NCI-H2227 (cell line): ENCODE measurements at regions not wholly inside any gene's neighbourhood (a gene's known extent, or its start where the extent isn't known, plus 50 kb on each side); places are given as distances from the start of the nearest gene placed in this dataset.

Experiments used
- DNase-seq: peaks from one replicate; lab custom pipeline; 2025; ENCODE audit not compliant: unreplicated experiment; lab: John Stamatoyannopoulos, UW

- no peak for DNase-seq
Observed at GRCh38 chr12:113622410-113622809, 150.7 kb upstream of the LHX5 start.

- no peak for DNase-seq
Observed at GRCh38 chr12:113620437-113620976, 148.8 kb upstream of the LHX5 start.

- DNase-seq = no peak
Observed at GRCh38 chr12:113619202-113619601, 147.5 kb upstream of the LHX5 start.

DNA sequence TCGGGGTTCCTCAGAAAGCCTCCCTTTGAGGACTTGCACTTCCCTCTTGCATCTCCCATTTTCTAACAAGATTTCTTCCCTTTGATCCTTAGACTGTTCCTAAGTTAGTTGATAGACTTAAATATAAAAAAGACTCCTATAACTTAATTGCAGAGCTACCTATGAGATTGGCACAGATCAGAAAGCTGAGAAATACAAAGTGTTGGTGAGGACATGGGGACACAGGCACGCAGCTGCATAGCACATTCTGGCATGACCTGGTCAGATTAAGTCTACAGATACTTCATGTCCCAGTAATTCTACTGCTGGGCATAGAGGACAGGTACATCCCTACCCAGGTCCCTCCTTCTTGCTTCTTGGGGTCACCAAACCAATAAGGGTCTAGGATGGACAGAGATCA lies 141.7 kb upstream of the LHX5 start:
- no peak for DNase-seq

- no peak for DNase-seq
Observed at GRCh38 chr12:113612793-113613192, 141.1 kb upstream of the LHX5 start.

DNA sequence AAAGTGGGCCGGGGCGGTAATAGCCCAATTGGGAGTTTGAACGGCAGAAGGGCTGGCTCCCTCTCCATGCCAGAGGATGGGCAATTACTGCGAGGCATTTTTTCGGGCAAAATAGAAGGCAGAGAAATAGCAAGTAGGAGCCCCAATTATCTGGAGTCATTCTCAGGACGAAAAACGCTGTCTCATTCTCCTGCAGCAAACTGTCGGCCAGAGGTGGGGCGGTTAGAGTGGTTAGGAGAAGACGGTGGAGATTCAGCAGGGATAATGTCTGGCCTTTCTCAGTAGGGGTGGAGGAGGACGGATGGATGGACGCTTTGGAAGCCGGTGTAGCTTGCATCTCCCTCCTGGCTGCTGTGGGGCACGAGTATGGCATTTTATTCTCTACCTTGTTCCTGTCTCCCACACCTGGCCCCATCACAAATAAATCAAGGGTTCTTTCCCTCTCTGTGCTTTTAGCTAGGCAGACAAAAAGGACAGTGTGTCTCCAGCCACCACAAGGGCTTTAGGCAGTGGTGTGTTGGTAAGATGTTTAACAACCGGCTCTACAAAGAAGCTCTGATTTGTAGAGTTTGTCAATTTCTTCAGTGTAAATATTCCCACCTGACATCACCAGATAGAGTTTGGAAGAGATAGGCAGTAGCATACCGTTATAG lies 140.5 kb upstream of the LHX5 start:
- peak; percentile 32 for DNase-seq

DNA sequence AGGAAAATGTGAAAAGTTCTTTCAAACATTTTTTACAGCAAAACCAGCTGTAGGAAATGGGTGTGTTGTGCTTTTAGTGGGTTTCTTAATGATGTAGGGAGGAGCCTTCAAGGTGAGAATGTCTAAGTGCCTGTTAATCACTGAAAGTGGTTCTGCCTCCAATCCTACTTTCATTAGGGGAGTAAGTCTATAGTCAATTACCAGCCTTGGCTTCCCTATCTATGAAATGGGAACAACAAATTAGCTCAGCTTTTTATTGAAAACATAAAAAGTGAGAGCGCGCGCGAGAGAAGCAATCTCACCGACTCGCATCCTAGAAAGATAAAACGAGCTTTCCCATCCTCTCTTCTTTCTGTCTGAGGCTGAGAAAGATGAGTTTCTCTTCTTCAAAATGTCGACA lies 140.0 kb upstream of the LHX5 start:
- no peak for DNase-seq

GRCh38 chr12:113610698-113611097 lies 139.0 kb upstream of the LHX5 start:
- DNase-seq = no peak

GRCh38 chr12:113609692-113610469 lies 138.2 kb upstream of the LHX5 start:
- no peak for DNase-seq

DNA sequence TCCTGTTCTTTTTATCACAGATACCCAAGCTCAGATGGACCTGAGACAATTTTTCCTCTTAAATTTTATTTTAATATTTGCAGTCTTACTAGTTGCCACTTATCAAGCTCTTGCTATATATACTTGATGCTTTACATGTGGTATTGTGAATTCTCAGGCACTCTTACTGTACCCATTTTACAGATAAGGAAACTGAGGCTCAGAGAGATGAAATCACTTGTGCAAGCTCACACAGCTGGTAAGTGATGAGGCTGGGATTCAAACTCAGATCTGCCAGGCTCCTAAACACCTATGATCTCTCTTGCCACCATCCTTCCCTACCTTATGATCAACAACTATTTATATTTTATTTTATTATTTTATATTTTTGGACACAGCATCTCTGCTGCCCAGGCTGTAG lies 133.0 kb upstream of the LHX5 start:
- DNase-seq = no peak

DNA sequence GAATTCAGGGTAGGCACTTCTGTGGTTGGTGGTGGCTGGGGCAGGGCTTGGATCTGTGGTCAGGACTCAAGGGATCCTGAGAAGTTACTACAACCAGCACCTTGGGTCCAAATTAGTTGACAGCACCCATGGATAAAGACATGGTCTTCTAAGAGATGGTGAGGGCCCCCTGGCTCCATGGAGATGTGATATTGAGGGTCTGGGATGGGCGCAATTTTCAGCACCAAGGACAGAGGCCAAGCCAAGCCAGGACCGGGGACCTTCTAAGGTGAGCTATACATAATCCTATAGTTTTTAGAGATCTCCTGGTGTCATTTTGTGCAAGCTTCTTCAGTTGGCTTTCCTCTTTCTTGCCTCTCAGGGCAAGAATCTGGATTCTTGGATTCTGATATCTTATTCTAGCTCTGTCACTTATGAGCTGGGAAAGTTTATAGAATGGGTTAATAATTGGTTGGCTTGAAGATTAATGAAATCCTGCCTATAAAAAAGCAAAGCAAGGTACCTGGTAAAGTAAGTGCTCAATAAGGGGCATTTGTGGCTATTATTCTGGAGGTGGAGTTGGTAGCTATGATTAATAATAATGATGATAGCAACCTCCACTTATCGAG lies 130.1 kb upstream of the LHX5 start:
- no peak for DNase-seq

GRCh38 chr12:113598815-113599406 lies 127.2 kb upstream of the LHX5 start:
- DNase-seq = no peak

DNA sequence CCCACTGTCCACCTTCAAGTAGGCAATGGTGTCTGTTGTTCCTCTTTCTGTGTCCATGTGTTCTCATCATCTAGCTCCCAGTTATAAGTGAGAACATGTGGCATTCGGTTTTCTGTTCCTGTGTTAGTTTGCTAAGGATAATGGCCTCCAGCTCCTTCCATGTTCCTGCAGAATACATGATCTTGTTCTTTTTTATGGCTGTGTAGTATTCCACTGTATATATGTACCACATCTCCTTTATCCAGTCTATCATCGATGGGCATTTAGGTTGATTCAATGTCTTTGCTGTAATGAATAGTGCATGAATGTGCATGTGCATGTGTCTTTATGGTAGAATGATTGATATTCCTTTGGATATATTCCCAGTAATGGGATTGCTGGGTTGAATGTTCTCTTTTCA lies 123.3 kb upstream of the LHX5 start:
- DNase-seq = no peak

DNA sequence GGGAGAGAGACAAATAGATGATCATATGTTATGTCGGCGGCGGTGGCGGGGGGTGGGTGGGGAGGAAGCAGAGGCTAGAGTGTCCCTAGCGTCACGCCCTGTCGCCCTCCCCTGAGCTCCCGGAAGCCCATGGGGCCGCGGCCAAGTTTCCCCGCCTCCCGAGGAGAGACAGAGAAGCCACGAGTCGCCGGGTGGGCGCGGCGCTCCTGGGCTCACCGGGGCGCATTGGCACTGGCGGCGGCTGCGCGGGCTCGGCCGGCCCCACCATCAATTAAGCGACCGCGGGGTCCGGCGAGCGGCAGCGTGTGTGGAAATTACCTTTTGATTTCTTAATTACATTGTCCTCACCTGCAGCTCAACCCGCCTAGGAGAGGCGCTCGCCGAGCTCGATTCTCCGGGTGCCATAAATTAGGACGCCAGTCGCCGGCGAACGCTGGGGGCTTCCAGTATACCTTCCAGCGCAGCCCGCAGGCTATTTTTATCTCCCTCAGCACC lies 119.9 kb upstream of the LHX5 start:
- peak; percentile 86 for DNase-seq

GRCh38 chr12:113589437-113589836 lies 117.8 kb upstream of the LHX5 start:
- no peak for DNase-seq

DNA sequence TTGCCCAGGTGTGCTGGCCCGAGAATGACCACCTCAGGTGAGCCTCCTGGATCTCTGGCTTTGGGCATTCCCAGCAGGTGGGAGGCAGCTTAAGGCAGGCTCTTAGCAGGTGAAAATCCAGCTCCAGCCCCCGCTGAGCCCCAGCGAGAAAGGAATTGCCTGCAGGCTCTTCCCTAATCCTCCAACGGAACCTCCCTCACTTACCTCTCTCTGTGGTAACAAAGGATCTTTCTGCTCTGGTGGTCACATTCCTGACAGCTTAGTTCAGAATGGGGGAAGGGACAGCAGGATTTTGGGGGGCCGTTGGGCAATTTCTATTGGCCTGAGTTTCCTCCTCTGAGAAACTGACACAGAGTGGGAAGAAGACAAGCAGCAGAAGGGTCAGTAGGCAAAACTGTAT lies 116.0 kb upstream of the LHX5 start:
- DNase-seq = no peak

GRCh38 chr12:113586461-113586860 lies 114.8 kb upstream of the LHX5 start:
- no peak for DNase-seq

GRCh38 chr12:113582521-113583218 lies 111.0 kb upstream of the LHX5 start:
- DNase-seq = peak; percentile 39

DNA sequence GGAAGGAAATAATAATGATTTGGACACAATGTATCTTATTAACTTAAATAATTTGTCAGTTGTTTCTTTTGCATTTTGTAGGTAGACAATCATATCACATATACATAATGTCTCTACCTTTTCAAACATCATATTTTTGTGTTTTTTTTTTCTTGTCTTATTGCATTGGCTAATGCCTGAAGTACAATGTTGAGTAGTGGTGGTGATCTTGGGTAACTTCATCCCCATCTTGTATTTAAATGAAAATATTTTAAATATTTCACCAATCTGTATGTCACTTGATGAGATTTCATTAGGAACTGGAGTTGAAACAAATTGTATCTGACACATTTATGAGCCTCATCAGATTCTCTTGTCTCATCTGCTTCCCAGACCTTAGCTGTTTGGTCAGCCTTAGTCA lies 109.7 kb upstream of the LHX5 start:
- DNase-seq = no peak

DNA sequence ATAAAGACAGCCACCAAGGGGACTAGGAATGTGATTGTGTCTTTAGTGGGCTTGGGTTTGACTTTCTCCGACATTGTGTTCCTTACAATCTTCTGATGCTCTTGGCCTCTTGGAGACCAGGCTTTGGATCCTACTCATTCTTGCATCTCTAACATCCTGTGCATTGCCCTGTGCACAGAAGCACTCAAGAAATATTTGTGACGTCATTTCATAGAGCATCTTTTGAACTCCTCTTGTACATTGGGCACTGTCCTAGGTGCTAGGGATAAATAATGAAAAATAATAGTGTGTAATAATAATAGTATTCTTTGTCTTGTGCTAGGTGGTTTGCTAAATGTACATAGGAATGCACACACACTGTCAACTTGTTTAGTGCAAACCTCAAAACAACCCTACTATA lies 108.8 kb upstream of the LHX5 start:
- DNase-seq = no peak
